ENCODE measurements at regions not wholly inside any gene's neighbourhood (a gene's known extent, or its start where the extent isn't known, plus 50 kb on each side); places are given as distances from the start of the nearest gene placed in this dataset.

DNA sequence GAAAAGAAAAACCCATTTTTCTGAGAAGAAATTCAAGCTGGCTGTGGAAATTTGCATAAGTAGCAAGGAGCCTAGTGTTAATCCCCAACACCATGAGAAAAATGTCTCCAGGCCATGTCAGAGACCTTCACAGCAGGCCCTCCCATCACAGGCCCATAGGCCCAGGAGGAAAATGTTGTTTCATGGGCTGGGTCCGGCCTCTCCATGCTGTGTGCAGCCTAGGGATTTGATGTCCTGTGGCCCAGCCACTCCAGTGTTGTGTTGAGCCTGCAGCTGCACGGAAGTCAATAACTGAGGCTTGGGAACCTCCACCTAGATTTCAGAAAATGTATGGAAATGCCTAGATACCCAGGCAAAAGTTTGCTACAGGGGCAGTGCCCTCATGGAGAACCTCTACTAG lies 432.2 kb downstream of the IPO8 start:
- DNase-seq (ENCODE audit: low spot score in 2 of 2) = no peak
- H3K4me1 ChIP-seq = no peaks in the 10 kb centered on the region
- H3K27ac ChIP-seq = no peak overlapping the region
- no peaks in the 10 kb centered on the region for H3K36me3 ChIP-seq
- H3K9me3 ChIP-seq = no peaks in the 10 kb centered on the region
- H3K27me3 ChIP-seq = no peaks in the 10 kb centered on the region
- TF ChIP-seq, protein P1, sequence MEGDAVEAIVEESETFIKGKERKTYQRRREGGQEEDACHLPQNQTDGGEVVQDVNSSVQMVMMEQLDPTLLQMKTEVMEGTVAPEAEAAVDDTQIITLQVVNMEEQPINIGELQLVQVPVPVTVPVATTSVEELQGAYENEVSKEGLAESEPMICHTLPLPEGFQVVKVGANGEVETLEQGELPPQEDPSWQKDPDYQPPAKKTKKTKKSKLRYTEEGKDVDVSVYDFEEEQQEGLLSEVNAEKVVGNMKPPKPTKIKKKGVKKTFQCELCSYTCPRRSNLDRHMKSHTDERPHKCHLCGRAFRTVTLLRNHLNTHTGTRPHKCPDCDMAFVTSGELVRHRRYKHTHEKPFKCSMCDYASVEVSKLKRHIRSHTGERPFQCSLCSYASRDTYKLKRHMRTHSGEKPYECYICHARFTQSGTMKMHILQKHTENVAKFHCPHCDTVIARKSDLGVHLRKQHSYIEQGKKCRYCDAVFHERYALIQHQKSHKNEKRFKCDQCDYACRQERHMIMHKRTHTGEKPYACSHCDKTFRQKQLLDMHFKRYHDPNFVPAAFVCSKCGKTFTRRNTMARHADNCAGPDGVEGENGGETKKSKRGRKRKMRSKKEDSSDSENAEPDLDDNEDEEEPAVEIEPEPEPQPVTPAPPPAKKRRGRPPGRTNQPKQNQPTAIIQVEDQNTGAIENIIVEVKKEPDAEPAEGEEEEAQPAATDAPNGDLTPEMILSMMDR (IDR thresholded peaks at IDR 0.05) = no peak
- H3K4me3 ChIP-seq = no peak overlapping the region
- intact Hi-C loops (cut with DNase I) = no loop called here

DNA sequence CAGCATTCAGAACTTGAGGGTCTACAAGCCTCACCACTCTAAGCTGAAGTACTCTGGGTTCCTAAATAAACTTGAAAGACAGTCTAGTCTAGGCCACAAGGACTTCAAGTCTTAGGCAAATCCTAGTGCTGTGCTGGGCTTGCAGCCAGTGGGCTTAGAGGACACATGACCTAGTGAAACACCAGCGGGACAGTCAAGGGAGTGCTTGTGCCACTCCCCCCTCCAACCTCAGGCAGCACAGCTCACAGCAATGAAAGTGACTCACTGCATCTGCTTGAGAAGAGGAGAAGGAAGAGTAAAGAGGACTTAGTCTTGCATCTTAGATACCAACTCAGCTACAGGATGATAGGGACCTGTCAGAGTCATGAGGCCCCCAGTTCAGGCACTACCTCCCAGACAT lies 438.1 kb downstream of the IPO8 start:
- H3K36me3 ChIP-seq = no peaks in the 10 kb centered on the region
- no peaks in the 10 kb centered on the region for H3K9me3 ChIP-seq
- no peak overlapping the region for H3K4me3 ChIP-seq
- H3K4me1 ChIP-seq = no peaks in the 10 kb centered on the region
- no peak for DNase-seq (ENCODE audit: low spot score in 2 of 2)
- H3K27me3 ChIP-seq = no peaks in the 10 kb centered on the region
- TF ChIP-seq, protein P1 (IDR thresholded peaks at IDR 0.05) = no peak
- intact Hi-C loops (cut with DNase I) = no loop called here
- H3K27ac ChIP-seq = no peak overlapping the region

DNA sequence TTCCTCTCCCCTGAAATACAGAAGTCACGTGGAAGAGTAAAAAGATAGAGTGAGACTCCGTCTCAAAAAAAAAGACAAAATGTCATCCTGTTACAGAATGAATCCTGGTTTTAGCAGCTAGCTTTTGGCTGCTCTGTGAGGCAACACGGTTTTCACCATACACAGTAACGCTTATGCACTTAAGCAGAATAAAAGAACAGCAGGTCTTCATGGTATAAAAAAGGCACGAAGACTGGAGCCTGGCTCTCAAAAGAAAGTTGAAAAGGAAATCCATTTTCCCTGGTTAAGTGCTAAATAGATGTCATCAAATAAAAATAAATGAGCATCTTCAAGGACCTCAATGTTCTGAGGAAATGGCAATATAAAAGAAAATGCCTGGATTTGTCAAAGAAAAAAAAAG lies 444.1 kb downstream of the IPO8 start:
- Histone ChIP-seq H3K27me3 (no peaks in the 10 kb centered on the region), H3K36me3 (no peaks in the 10 kb centered on the region), H3K27ac (no peak overlapping the region), H3K4me1 (no peaks in the 10 kb centered on the region), H3K9me3 (no peaks in the 10 kb centered on the region), H3K4me3 (no peak overlapping the region)
- TF ChIP-seq, protein P1 (IDR thresholded peaks at IDR 0.05) = no peak
- intact Hi-C loops (cut with DNase I) = no loop called here
- DNase-seq (ENCODE audit: low spot score in 2 of 2) = no peak

DNA sequence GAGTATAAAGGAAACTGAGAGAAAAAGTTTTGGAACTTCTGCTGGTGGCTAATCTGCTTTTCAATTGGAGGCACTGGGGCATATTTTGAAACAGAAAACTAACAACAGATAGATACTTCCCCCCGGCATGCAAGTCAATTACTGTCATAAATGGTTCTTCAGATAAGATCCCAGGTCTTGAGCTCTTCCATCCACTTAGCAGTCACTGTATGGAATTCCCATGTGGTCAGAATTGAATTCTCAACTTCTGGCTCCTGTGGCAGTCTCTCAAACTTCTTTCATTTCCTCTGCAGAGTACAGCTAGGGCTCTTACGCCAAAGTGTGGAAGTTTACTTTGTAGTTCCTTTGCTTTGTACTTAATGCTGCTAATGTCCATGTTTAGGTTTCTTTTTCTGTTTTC lies 452.2 kb downstream of the IPO8 start:
- TF ChIP-seq, protein P1 (IDR thresholded peaks at IDR 0.05) = no peak
- no peak overlapping the region for H3K27ac ChIP-seq
- H3K27me3 ChIP-seq = no peaks in the 10 kb centered on the region
- H3K36me3 ChIP-seq = no peaks in the 10 kb centered on the region
- no peak overlapping the region for H3K4me3 ChIP-seq
- DNase-seq (ENCODE audit: low spot score in 2 of 2) = no peak
- no peaks in the 10 kb centered on the region for H3K9me3 ChIP-seq
- intact Hi-C loops (cut with DNase I) = no loop called here
- H3K4me1 ChIP-seq = no peaks in the 10 kb centered on the region

DNA sequence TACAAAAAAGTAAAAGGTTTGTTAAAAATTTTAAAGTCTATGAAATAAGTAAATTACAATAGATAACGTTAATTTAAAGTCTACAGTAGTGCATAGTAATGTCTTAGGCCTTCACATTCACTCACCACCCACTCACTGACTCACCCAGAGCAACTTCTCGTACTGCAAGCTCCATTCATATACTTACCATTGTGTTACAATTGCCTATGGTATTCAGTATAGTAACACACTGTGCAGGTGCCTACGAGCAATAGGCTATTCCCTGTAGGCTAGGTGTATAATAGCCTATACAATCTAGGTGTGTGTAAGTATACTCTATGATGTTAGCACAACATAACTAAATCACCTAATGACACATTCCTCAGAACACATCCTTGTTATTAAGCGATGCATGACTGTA lies 435.3 kb upstream of the TMTC1 start:
- Histone ChIP-seq H3K27me3 (no peaks in the 10 kb centered on the region), H3K9me3 (no peaks in the 10 kb centered on the region), H3K4me3 (no peak overlapping the region), H3K27ac (no peak overlapping the region), H3K36me3 (no peaks in the 10 kb centered on the region), H3K4me1 (no peaks in the 10 kb centered on the region)
- no peak for DNase-seq (ENCODE audit: low spot score in 2 of 2)
- TF ChIP-seq, protein P1 (IDR thresholded peaks at IDR 0.05) = no peak
- intact Hi-C loops (cut with DNase I) = no loop called here

DNA sequence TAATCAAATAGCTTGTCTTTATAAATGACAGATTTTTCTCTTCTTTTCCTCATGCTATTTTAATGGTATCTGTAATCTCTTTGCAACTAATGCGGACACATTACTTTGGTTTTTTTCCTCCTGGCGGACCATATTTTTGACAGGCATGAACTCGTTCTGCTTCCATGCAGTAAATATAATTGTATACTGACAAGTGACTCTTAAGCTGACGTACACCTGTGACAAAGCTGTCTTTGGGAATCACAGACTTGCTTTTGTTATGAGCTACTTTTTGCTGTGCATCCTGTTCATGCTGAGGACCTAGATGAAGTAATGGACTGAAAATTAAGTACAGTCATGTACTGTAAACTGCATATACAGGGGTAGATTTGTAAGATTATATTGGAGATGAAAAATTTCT lies 434.3 kb upstream of the TMTC1 start:
- intact Hi-C loops (cut with DNase I) = no loop called here
- Histone ChIP-seq H3K9me3 (no peaks in the 10 kb centered on the region), H3K4me1 (no peaks in the 10 kb centered on the region), H3K27ac (no peak overlapping the region), H3K36me3 (no peaks in the 10 kb centered on the region), H3K27me3 (no peaks in the 10 kb centered on the region), H3K4me3 (no peak overlapping the region)
- TF ChIP-seq, protein P1 (IDR thresholded peaks at IDR 0.05) = no peak
- no peak for DNase-seq (ENCODE audit: low spot score in 2 of 2)

All from ascending aorta (tissue), 2 donors.